Activated CD4-positive, alpha-beta T cell treated with anti-CD3 and anti-CD28 coated beads, Interleukin-2, amount 50 U/mL, for 4 hours (primary cell): ENCODE measurements at regions not wholly inside any gene's neighbourhood (a gene's known extent, or its start where the extent isn't known, plus 50 kb on each side); places are given as distances from the start of the nearest gene placed in this dataset.

Source experiments
- DNase-seq, 2 experiments: peaks; one replicate each; pipeline ENCODE4 v3.0.0-alpha.2; 2020

DNA sequence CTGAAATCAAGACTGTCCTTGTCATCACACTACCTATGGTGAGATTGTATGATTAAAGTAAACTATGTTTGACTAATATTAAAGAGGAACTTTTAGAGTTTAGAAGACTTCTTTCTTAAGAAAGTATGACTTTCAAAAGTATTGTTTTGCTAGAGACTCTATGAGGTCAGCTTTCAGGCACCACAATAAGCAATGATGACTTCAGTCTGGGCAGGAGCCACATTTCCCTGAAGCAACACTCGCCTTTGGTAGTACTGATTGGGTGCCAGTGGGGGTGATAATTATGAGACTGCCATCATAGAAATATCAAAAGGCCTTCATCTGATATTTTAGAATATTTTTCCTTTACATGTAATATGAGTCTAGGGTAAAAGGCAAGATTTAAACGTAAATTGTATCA lies 212.6 kb downstream of the DTHD1 start:
- no peak for DNase-seq

DNA sequence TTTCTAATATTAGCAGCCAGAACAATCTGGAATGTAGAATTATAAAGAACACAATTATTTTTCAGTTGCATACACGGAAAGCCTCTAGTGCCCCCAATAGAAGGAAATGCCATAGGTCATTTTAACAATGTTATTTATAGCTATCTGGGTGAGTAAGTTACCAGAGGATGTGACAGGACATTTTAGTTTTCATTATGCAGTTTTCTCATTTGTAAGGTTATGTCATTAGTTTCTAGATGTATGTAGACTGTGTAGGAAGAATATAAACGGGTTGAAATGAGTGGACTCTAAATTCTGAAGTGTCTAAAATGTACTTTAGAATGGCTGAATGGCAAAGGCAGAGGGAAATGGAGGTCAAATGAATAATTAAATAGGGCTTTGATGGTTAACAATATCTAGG lies 213.3 kb downstream of the DTHD1 start:
- no peak for DNase-seq

- no peak for DNase-seq
These were observed 220.9 kb downstream of the DTHD1 start for GRCh38 chr4:36502350-36502749.

GRCh38 chr4:36508394-36508793 lies 227.0 kb downstream of the DTHD1 start:
- no peak for DNase-seq

DNA sequence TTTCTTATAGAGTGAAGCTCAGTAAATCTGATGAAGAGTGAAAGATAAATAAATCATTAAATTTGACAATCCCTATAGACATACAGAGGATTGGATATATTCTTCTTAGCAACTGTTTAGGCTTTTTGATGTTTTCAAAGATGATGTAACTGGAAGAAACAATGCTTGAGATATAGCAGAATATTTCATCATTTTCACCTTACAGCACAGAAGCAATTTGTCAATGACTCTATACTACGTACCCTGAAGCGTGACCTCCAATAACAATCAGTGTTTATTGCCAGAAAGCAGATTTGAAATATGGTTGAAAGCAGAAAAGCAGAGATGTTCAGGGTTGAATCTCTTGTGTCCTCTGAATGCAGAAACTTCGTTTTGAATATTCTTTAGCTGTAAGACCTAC lies 228.4 kb downstream of the DTHD1 start:
- DNase-seq, result no peak

DNA sequence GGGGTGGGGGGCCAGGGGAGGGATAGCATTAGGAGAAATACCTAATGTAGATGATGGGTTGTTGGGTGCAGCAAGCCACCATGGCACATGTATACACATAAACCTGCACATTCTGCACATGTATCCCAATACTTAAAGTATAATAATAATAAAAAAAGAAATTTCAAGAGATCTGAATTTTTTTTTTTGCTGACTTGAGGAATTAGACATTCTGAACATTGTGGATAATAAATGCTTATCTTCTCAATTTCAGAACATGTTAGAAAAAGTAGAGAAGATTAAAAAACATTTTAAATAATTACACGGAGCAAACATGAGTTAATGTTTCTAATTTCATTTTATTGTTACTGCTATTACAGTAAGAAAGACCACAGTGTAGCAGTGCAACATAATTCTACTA lies 230.4 kb downstream of the DTHD1 start:
- DNase-seq, result no peak

- no peak for DNase-seq
These were observed 235.2 kb downstream of the DTHD1 start for GRCh38 chr4:36516522-36517095.

DNA sequence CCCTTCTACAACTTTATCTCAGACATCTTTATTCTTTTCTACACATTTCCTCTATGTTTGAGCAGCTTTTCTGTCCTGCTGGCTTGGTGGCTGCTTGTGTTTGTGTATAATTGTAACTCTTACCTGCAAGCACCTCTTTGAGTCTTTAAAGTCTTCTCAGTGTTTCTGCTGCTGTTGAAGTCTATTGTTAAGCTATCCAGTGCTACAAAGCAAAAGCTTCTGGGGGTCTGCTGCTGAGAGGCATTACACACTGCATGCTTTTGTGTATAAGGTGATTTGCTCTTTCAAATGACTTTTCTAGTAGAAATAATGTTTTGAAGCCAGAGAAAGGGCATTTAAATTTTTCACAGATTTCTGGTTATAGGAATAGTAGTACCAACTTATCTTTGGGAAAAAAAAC lies 241.8 kb downstream of the DTHD1 start:
- no peak for DNase-seq

GRCh38 chr4:36532670-36533379 lies 251.4 kb downstream of the DTHD1 start:
- no peak for DNase-seq

DNA sequence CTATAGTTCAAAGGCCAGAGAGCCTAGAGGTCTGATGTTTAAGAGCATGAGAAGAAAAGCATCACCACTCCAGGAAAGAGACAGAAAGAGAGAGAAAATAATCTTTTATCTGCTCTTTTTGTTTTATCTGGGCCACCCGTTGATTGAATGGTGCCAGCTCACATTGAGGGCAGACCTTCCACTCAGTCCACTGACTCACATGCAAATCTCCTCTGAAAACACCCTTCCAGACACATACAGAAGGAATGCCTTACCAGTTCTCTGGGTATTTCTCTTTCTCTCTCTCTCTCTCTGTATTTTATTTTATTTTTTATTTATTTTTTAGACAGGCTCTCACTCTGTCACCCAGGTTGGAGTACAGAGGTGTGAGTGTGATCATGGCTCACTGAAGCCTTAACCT lies 252.5 kb downstream of the DTHD1 start:
- no peak for DNase-seq

DNA sequence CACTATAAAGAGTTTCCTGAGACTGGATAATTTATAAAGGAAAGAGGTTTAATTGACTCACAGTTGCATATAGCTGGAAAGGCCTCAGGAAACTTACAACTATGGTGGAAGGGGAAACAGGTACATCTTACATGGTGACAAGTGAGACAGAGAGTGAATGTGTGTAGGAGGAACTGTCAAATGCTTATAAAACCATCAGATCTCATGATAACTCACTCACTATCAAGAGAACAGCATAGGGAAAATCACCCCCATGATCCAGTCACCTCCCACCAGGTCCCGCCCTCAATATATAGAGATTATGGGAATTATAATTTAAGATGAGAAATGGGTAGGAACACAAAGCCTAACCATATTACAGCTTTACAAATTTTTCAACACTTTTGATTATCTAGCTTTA lies 266.0 kb downstream of the DTHD1 start:
- DNase-seq, result no peak

GRCh38 chr4:36549252-36549651 lies 267.8 kb downstream of the DTHD1 start:
- DNase-seq, result no peak

DNA sequence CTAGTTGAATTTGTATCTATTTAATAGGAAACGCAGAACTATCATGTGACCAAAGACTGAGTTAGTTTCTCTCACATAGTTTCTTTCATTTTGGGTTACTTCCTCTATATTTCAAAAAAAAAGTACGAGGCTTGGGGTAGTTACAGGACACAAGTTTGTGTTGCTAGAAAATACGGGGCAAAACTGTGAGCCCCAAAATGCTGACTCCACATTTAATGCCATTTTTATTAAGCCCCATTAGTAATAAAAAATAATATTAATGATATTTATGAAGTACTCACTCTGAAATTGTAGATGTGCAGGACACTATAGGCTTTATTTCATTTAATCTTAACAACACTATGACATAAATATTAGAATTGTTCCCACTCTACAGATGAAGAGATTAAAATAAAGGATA lies 268.6 kb downstream of the DTHD1 start:
- no peak for DNase-seq

GRCh38 chr4:36551697-36552214 lies 270.3 kb downstream of the DTHD1 start:
- no peak for DNase-seq

- no peak for DNase-seq
These were observed 271.6 kb downstream of the DTHD1 start for GRCh38 chr4:36553029-36553428.

- no peak for DNase-seq
These were observed 272.0 kb downstream of the DTHD1 start for GRCh38 chr4:36553453-36553852.

GRCh38 chr4:36556984-36557383 lies 275.6 kb downstream of the DTHD1 start:
- DNase-seq, result no peak

GRCh38 chr4:36568575-36568974 lies 287.2 kb downstream of the DTHD1 start:
- no peak for DNase-seq

- DNase-seq, result no peak
These were observed 292.0 kb downstream of the DTHD1 start for GRCh38 chr4:36573441-36573840.

- DNase-seq, result no peak
These were observed 293.4 kb downstream of the DTHD1 start for GRCh38 chr4:36574816-36575215.

- DNase-seq, result no peak
These were observed 300.8 kb downstream of the DTHD1 start for GRCh38 chr4:36582198-36582597.

GRCh38 chr4:36587909-36588472 lies 306.6 kb downstream of the DTHD1 start:
- DNase-seq, result no peak

DNA sequence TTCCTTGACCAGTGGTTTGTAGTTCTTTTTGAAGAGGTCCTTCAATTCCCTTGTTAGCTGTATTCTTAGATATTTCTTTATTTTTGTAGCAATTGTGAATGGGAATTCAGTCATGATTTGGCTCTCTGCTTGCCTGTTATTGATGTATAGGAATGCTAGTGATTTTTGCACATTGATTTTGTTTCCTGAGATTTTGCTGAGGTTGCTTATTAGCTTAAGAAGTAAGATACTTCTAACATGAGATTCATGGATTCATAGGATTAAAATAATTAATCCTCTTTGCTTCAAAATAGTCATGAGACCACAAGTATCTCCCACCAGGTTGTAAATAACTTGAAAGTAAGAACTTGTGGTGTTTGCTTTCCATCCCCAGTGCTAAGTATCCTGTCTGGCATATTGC lies 308.9 kb downstream of the DTHD1 start:
- DNase-seq, result no peak

DNA sequence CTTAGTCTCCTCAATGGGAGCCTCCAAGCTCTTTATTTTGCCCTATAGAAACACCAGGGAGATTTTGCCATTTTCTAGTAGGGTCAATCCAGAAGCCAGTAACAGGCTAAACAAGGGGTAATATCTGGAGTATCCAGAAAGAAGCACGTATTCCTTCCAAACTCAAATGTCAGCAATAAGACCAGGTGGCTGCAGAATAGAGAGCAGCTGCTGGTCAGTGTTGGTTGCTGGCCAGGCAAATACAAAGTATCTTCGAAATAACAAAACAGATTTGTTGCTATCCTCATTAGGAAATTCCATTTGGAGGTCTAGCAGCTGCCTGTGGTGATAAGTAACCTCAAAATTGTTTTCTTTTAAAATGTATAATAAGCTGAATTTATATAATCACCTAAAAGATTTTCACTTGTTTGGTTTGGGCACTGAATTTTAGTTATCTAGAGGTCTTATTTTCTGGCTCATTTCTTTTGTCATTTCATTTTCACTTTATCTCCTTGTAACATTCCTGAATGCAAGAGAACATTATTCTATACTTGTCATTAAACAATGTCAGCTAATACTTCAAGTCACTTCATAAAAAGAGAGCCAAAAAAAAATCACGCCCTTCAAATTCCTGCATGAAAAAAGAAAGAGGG lies 320.6 kb downstream of the DTHD1 start:
- DNase-seq, result no peak
